ENCODE measurements at regions not wholly inside any gene's neighbourhood (a gene's known extent, or its start where the extent isn't known, plus 50 kb on each side); places are given as distances from the start of the nearest gene placed in this dataset.

DNA sequence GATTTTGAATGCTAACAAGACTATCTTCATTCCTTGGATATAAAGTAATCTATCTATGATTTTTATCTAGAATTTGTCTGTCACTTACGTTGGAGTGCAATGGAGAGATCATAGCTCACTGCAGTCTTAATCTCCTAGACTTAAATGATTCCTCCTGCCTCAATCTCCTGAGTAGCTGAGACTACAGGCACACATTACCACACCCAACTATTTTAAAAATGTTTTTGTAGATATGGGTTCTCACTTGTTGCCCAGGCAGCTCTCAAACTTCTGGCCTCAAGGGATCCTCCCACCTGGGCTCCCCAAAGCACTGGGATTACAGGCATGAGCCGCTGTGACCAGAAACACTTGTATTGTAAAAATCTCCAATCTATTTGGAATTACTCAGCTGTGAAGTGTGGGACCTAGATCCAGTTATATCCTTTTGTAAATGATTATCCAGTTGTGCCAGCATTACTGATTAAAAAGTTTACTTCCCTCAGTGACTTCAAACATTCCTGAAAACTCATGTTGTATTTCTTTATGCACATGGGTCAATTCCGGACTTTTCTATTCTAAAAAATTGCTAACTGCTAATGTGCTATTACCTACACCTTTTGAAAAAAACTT lies 1793.8 kb upstream of the WWC1 start:
- no peaks in the 10 kb centered on the region for H3K36me3 Mint-ChIP-seq
- H3K4me1 Mint-ChIP-seq = no peaks in the 10 kb centered on the region
- H3K27ac Mint-ChIP-seq = no peak overlapping the region
- no peaks in the 10 kb centered on the region for H3K27me3 Mint-ChIP-seq
- DNase-seq = no peak
- H3K4me3 Mint-ChIP-seq = no peak overlapping the region
- H3K9me3 Mint-ChIP-seq = peaks cover 4% of the 10 kb centered on the region

DNA sequence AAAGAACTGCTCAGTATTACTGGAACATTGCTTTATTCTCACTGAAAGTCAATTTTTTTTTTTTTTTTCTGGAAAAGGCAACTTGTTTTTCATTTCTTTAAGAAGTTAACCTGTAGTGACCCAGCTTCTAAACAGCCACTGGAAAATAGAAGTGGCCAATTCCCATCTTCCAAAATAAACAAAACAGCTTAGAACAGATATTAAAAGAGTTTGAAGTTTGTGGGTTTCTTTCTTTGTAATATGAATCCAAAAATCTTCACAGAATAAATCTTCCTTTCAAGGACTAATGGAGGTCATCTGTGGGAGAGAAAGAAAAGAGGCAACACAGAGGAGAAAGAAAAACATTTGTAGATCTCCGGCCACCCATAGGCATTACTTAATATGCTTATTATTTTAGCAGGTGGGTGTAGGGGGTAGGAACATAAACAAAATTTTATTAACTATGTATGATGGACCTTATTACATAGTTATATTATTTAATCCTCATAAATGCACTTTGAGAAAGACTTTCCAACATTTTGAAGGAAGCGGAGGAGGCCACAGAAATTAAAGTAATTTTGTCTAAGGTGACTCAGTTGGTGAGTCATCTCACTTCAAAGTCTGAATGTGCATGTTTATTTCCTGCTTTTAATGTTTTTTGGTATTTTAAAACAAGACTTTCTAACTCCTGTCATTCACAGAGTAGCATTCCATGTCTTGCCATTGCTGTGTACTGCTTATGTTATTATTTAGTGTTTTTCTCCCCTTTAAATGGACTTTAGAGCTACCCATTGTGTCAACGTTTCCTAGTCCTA lies 1791.8 kb upstream of the WWC1 start:
- no peak overlapping the region for H3K4me3 Mint-ChIP-seq
- DNase-seq = no peak
- no peak overlapping the region for H3K27ac Mint-ChIP-seq
- H3K36me3 Mint-ChIP-seq = no peaks in the 10 kb centered on the region
- no peaks in the 10 kb centered on the region for H3K4me1 Mint-ChIP-seq
- H3K9me3 Mint-ChIP-seq = peaks cover 4% of the 10 kb centered on the region
- no peaks in the 10 kb centered on the region for H3K27me3 Mint-ChIP-seq

DNA sequence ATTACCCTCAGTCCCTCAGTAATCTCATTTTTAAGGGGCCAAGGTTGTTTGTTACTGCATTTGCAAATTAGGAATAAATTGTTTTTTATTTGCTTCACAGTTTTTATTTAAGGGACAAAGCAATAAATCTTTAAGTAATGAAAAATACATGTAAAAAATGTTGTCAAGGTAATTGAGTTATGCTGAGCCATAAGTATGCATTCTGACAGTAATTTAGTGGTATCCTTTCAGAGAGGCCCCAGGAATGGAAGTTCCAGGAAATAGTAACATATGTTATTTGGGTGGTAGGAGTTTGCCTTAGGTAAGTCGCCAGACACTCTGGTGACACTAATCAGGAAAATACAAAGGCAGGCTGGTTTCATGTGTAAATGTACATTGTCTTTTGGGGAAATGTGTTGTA lies 1787.9 kb upstream of the WWC1 start:
- Mint-ChIP-seq H3K4me1 (no peaks in the 10 kb centered on the region), H3K4me3 (no peak overlapping the region), H3K9me3 (peaks cover 5% of the 10 kb centered on the region), H3K27me3 (no peaks in the 10 kb centered on the region), H3K27ac (no peak overlapping the region), H3K36me3 (no peaks in the 10 kb centered on the region)
- DNase-seq = no peak

DNA sequence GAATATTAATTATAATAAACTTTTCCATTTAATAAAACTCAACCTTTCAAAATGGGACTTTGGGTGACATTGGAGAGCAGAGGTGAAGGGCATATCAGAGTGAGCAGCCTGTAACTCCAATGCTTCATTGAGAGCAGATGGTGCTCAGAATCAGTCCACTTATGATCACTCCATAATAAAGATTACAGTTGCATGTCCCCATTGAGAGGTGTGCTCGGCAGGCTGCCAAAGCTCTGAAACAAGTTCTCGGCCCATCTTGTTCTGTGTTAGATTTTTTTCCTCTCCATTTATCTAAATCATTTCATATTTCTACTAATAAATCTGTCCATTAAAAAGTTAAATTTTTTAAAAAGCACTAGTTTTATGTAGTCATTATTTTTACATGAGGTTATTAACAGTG lies 1786.4 kb upstream of the WWC1 start:
- Mint-ChIP-seq H3K27ac (no peak overlapping the region), H3K4me3 (no peak overlapping the region), H3K36me3 (no peaks in the 10 kb centered on the region), H3K4me1 (no peaks in the 10 kb centered on the region), H3K27me3 (no peaks in the 10 kb centered on the region), H3K9me3 (peaks cover 7% of the 10 kb centered on the region)
- no peak for DNase-seq

DNA sequence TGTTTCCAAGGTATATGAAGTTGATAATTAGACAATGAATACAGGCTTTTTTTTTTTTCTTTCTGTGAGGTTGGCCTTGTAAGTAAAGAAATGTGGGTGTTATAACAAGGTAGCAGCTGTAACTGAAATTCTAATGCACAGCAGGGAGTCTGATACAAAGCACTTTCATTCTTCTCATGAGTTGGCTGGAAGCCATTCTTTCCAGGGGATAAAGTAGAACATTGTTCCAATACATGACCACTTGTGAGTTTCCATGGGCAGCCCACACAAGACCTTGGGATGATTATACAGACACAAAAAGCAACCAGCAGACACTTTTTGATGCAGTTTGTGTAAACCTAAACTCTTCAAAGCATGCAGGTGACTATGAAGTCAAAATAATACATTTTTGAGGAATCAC lies 1785.9 kb upstream of the WWC1 start:
- H3K27ac Mint-ChIP-seq = no peak overlapping the region

DNA sequence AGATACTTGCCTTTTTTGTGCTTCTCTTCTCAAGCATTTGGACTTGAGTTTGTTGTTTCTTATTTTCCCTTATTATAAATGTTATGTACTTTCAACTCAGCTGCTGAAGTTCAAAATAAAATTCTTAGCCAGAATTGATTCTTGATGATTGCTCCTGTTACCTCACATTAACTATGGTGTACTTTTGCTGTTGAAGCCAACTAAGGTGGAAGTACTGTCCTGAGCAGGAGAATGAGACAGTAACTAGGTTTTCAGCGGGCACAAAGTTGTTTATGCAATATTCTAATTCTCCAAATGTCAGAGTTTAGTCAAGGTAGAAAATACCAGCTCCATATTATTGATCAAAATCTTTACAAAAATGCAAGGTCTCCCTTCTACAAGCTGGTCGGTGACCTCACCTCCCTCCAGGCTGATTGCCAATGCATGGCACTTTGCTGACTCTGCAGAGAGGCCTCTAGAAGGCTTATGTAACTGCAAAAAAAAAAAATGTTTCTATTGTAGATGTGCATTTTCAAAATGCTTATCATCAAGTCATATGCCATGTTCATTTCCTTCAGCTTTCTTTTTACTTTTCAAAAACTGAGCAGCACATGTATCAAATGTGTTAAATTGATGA lies 1783.5 kb upstream of the WWC1 start:
- Mint-ChIP-seq H3K27me3 (no peaks in the 10 kb centered on the region), H3K4me1 (no peaks in the 10 kb centered on the region), H3K27ac (no peak overlapping the region), H3K9me3 (peaks cover 10% of the 10 kb centered on the region), H3K36me3 (no peaks in the 10 kb centered on the region), H3K4me3 (no peak overlapping the region)
- no peak for DNase-seq

More for the DNA sequence above, 1785.9 kb upstream of the WWC1 start:
- no peak for DNase-seq
- H3K4me3 Mint-ChIP-seq = no peak overlapping the region
- H3K9me3 Mint-ChIP-seq = peaks cover 5% of the 10 kb centered on the region
- H3K27me3 Mint-ChIP-seq = no peaks in the 10 kb centered on the region
- no peaks in the 10 kb centered on the region for H3K36me3 Mint-ChIP-seq
- H3K4me1 Mint-ChIP-seq = no peaks in the 10 kb centered on the region

DNA sequence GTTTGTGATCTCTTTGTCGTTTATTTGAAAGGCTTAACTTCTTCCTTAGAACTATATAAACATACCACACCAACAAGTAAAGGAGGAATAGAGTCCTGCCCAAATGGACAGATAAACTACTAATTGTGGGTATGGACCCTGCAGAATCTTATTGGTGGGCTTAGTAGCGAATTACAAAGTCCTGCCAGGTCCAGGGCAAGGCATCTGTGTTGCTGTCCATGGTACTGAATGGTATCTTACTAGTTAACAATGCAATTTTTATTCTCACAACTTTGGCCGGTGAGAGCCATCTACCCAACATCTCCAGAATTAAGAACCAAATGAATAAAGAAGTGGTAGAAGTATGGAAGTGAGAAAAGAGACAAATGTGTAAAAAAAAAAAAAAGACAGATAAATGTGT lies 1782.4 kb upstream of the WWC1 start:
- no peaks in the 10 kb centered on the region for H3K27me3 Mint-ChIP-seq
- no peaks in the 10 kb centered on the region for H3K4me1 Mint-ChIP-seq
- peaks cover 11% of the 10 kb centered on the region for H3K9me3 Mint-ChIP-seq
- no peak overlapping the region for H3K4me3 Mint-ChIP-seq
- no peaks in the 10 kb centered on the region for H3K36me3 Mint-ChIP-seq
- DNase-seq = no peak
- no peak overlapping the region for H3K27ac Mint-ChIP-seq

DNA sequence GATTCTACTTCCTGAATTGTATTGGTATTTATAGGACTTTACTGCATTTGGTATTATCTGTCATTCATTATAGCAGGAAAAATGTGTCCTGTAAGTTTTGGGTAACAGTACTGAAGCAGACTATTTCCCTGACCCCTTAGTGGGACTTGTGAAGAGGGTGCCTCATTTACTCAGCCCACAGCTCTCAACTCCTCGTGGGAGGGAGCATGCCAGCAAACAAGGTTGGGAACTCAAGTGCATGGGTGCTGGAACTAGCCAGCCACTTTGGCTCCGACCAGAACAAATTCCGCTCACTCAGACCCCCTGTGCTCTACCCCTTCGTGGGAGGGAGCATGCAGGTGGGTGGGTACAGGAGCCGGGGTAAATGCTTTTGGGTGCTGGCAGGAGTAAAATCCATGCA lies 1773.5 kb upstream of the WWC1 start:
- no peaks in the 10 kb centered on the region for H3K36me3 Mint-ChIP-seq
- no peaks in the 10 kb centered on the region for H3K4me1 Mint-ChIP-seq
- no peaks in the 10 kb centered on the region for H3K27me3 Mint-ChIP-seq
- peaks cover 7% of the 10 kb centered on the region for H3K9me3 Mint-ChIP-seq
- H3K27ac Mint-ChIP-seq = no peak overlapping the region
- no peak overlapping the region for H3K4me3 Mint-ChIP-seq
- DNase-seq = no peak

DNA sequence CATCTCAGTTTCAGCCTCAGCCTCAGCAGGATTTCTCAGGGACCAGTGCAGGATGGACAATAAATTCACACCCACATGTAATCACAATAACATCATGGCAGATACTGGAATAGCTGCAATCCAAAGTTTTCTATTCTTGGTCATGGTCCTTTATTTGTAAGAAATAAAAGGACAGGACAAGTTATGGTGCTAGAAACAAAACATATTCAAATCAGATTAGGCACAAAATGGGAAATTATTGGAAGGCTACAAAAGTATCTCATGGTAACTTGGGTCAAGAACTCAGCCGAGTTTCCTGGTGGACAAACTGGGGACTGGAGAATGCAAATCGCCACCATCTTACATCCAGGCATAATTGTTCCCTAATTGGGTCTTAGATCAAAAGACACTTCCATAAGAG lies 1768.2 kb upstream of the WWC1 start:
- DNase-seq = no peak
- Mint-ChIP-seq H3K4me1 (no peaks in the 10 kb centered on the region), H3K27me3 (no peaks in the 10 kb centered on the region), H3K4me3 (no peak overlapping the region), H3K9me3 (peaks cover 5% of the 10 kb centered on the region), H3K36me3 (no peaks in the 10 kb centered on the region), H3K27ac (no peak overlapping the region)

DNA sequence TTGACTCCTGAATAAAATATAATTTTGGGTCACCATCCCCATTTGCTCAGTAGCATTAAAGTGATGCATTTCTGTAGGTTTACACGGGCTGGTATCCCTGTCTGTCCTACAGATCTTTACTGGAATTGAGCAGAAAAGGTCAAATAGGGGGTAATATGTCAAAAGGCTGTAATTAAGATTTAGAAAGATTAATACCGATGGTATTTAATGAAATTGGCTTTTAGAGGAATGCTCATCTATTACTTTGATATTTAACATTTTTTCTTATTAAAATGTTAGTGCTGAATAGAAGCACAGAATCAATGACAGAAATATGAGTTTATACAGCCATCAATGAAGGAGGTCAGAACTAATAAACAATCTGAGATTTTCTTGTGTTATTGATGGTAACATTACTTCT lies 1762.2 kb upstream of the WWC1 start:
- Mint-ChIP-seq H3K9me3 (peaks cover 3% of the 10 kb centered on the region), H3K36me3 (no peaks in the 10 kb centered on the region), H3K27ac (no peak overlapping the region), H3K4me3 (no peak overlapping the region), H3K4me1 (no peaks in the 10 kb centered on the region), H3K27me3 (no peaks in the 10 kb centered on the region)
- DNase-seq = no peak

DNA sequence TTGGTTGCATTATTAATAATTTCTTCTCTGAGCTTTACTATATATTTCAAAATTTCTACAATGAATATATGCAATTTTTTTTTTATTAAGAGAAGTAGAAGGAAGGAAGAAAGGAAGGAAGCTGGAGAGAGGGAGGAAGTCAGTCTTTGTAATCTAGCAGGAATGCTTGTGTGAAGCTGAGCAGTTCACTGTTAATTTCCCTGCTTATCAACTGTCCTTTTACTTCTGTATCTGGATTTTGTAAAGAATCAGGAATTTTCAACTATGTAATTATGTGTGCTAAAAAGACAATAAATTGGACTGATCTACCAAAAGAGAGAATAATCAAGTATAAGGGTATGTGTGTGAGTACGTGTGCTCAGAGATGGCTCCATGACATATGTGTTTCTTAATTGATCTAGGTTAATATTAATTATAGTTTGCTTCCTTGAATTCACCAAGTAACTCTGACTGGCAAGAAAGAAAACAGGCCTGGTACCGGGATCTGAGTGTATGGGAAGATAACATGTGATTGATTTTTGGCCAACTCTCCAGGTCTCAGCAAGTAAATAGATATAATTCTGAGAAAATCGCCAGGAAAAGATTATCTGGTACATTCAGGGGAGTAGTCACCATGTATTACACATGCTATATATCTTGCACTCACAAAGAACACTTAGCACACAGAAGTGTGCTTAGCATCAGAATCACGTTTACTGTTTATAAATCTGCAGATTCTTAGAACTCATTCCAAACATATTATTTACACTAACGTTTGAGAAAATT lies 1758.8 kb upstream of the WWC1 start:
- peaks cover 1% of the 10 kb centered on the region for H3K9me3 Mint-ChIP-seq
- H3K4me1 Mint-ChIP-seq = no peaks in the 10 kb centered on the region
- no peaks in the 10 kb centered on the region for H3K27me3 Mint-ChIP-seq
- no peak overlapping the region for H3K27ac Mint-ChIP-seq
- no peak overlapping the region for H3K4me3 Mint-ChIP-seq
- DNase-seq = no peak
- H3K36me3 Mint-ChIP-seq = no peaks in the 10 kb centered on the region

DNA sequence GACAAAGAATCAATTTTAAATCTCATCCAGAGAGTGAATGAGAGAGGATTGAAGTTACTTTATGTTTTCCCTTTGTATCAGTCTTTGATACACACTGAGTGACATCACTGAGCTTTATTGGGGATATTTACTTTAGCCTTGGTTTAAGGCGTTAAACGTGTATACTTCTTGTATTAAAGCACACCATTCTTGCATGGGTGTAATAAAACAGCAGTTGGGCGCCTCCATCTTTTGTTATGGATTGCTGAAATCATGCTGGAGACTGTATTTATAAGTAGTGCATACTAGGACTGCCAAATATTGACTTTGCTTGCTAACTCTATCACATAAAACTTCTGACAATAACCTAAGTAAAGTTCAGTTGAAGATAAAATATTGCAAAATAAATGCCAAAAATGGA lies 1755.8 kb upstream of the WWC1 start:
- H3K36me3 Mint-ChIP-seq = no peaks in the 10 kb centered on the region
- no peak for DNase-seq
- H3K4me3 Mint-ChIP-seq = no peak overlapping the region
- no peaks in the 10 kb centered on the region for H3K4me1 Mint-ChIP-seq
- H3K9me3 Mint-ChIP-seq = no peaks in the 10 kb centered on the region
- no peak overlapping the region for H3K27ac Mint-ChIP-seq
- H3K27me3 Mint-ChIP-seq = no peaks in the 10 kb centered on the region

DNA sequence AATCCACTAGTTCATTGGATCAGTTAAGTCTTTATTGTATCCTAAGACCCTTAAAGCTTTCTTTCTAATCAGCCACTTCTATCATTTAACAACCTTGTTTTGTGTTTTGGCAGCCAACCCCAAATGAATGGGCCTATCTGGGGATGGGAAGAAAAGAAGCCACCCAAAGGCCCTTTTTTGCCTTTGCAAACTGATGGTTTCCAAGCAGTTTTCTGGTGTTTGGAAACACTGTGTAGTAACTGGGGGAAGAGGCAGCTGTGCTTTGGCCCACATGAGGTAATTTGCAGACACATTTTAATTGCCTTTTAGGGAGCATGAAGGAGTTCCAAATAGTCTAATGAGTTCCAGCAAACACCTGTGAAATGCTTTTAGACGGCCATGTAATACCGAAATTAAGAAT lies 1751.3 kb upstream of the WWC1 start:
- Mint-ChIP-seq H3K4me3 (no peak overlapping the region), H3K27ac (no peak overlapping the region), H3K27me3 (no peaks in the 10 kb centered on the region), H3K36me3 (no peaks in the 10 kb centered on the region), H3K4me1 (no peaks in the 10 kb centered on the region), H3K9me3 (no peaks in the 10 kb centered on the region)
- no peak for DNase-seq

DNA sequence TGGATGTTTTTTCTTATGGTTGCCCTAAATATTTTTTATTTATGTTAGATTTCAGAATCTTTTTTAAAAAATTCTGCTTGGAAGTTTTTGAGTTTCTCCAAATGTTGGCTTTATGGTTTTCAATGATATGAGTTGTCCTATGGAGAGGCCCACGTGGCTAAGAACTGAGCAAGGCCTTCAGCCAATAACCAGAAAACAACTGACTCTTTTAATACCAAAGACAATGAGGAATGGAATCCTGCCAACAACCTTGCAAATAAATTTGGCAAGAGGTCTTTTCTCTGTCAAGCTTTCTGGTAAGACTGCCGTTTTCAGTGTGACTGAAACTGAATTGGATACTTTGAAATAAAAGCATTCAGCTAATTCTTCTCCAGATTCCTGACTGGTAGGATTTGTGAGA lies 1740.1 kb upstream of the WWC1 start:
- H3K4me1 Mint-ChIP-seq = no peaks in the 10 kb centered on the region
- peaks cover 8% of the 10 kb centered on the region for H3K9me3 Mint-ChIP-seq
- no peak overlapping the region for H3K27ac Mint-ChIP-seq
- no peak overlapping the region for H3K4me3 Mint-ChIP-seq
- no peaks in the 10 kb centered on the region for H3K27me3 Mint-ChIP-seq
- H3K36me3 Mint-ChIP-seq = no peaks in the 10 kb centered on the region
- no peak for DNase-seq

DNA sequence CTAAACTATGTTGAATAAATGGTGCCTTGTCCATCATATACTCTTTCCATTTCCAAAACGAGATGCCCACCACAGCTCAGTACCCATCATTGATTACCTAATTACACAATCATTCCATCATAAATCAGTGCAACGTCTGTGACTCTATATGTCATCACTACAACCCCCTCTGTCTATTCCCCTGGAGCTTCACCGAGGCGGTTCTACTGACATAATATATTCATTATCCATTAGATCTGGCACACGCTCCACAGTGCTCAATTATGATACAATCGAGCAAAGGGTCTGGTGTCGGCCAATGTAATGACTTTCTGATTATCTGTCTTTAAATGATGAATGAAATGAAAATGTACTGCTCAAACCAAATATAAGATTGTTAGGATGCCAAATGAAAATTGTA lies 1737.7 kb upstream of the WWC1 start:
- H3K36me3 Mint-ChIP-seq = no peaks in the 10 kb centered on the region

More for the DNA sequence above, 1737.7 kb upstream of the WWC1 start:
- no peak overlapping the region for H3K4me3 Mint-ChIP-seq
- H3K27me3 Mint-ChIP-seq = no peaks in the 10 kb centered on the region
- no peak overlapping the region for H3K27ac Mint-ChIP-seq
- H3K9me3 Mint-ChIP-seq = peaks cover 8% of the 10 kb centered on the region
- DNase-seq = no peak
- no peaks in the 10 kb centered on the region for H3K4me1 Mint-ChIP-seq

All from activated naive CD8-positive, alpha-beta T cell treated with anti-CD3 and anti-CD28 coated beads for 36 hours (primary cell).